H7 (cell line): ENCODE measurements at regions not wholly inside any gene's neighbourhood (a gene's known extent, or its start where the extent isn't known, plus 50 kb on each side); places are given as distances from the start of the nearest gene placed in this dataset.

ENCODE experiments used
- DNase-seq: peaks from one replicate; pipeline ENCODE4 v3.0.0; 2012
- H3K27me3 ChIP-seq: 2 replicates; pipeline ENCODE4 v1.6.0; 2011; ENCODE audit warnings: mild to moderate bottlenecking, low read length; ENCODE audit not compliant: control insufficient read depth, insufficient read depth
- H3K36me3 ChIP-seq: replicated peaks from 2 replicates; pipeline ENCODE4 v1.5.1; 2011; ENCODE audit warnings: low read length; ENCODE audit not compliant: control insufficient read depth, insufficient read depth
- H3K4me3 ChIP-seq: 2 replicates; pipeline ENCODE4 v1.5.1; 2011; ENCODE audit warnings: low read depth, mild to moderate bottlenecking, control low read depth, low read length, moderate library complexity; ENCODE audit not compliant: insufficient read depth

- no peak for DNase-seq
- no peaks in the 10 kb centered on the region for H3K36me3 ChIP-seq
- H3K4me3 ChIP-seq: no peak overlapping the region
- no peaks in the 10 kb centered on the region for H3K27me3 ChIP-seq
Observed at GRCh38 chr7:9939176-9939575, 1034.5 kb upstream of the PHF14 start.

- no peaks in the 10 kb centered on the region for H3K27me3 ChIP-seq
- H3K36me3 ChIP-seq: no peaks in the 10 kb centered on the region
- H3K4me3 ChIP-seq: no peak overlapping the region
- DNase-seq: no peak
Observed at GRCh38 chr7:9945131-9945530, 1028.5 kb upstream of the PHF14 start.

- H3K36me3 ChIP-seq: no peaks in the 10 kb centered on the region
- DNase-seq: no peak
- H3K27me3 ChIP-seq: no peaks in the 10 kb centered on the region
- no peak overlapping the region for H3K4me3 ChIP-seq
Observed at GRCh38 chr7:9945857-9946256, 1027.8 kb upstream of the PHF14 start.

GRCh38 chr7:9955138-9955537 is 1018.5 kb upstream of the PHF14 start:
- Histone ChIP-seq H3K36me3 (no peaks in the 10 kb centered on the region), H3K27me3 (no peaks in the 10 kb centered on the region), H3K4me3 (no peak overlapping the region)
- no peak for DNase-seq

GRCh38 chr7:9958486-9958885 is 1015.2 kb upstream of the PHF14 start:
- no peak for DNase-seq
- H3K4me3 ChIP-seq: no peak overlapping the region
- H3K27me3 ChIP-seq: no peaks in the 10 kb centered on the region
- no peaks in the 10 kb centered on the region for H3K36me3 ChIP-seq

- Histone ChIP-seq H3K27me3 (no peaks in the 10 kb centered on the region), H3K36me3 (no peaks in the 10 kb centered on the region), H3K4me3 (no peak overlapping the region)
- no peak for DNase-seq
Observed at GRCh38 chr7:9960460-9960859, 1013.2 kb upstream of the PHF14 start.

GRCh38 chr7:9961161-9961922 is 1012.3 kb upstream of the PHF14 start:
- no peak for DNase-seq
- Histone ChIP-seq H3K27me3 (no peaks in the 10 kb centered on the region), H3K36me3 (no peaks in the 10 kb centered on the region), H3K4me3 (no peak overlapping the region)

GRCh38 chr7:9962742-9963141 is 1010.9 kb upstream of the PHF14 start:
- no peak overlapping the region for H3K4me3 ChIP-seq
- DNase-seq: no peak
- H3K27me3 ChIP-seq: no peaks in the 10 kb centered on the region
- no peaks in the 10 kb centered on the region for H3K36me3 ChIP-seq

GRCh38 chr7:9978106-9979064 is 995.3 kb upstream of the PHF14 start:
- H3K36me3 ChIP-seq: no peaks in the 10 kb centered on the region
- H3K27me3 ChIP-seq: no peaks in the 10 kb centered on the region
- H3K4me3 ChIP-seq: no peak overlapping the region
- no peak for DNase-seq

GRCh38 chr7:9981742-9982349 is 991.8 kb upstream of the PHF14 start:
- no peak for DNase-seq
- H3K4me3 ChIP-seq: no peak overlapping the region
- H3K27me3 ChIP-seq: no peaks in the 10 kb centered on the region
- no peaks in the 10 kb centered on the region for H3K36me3 ChIP-seq

- Histone ChIP-seq H3K4me3 (no peak overlapping the region), H3K27me3 (no peaks in the 10 kb centered on the region), H3K36me3 (no peaks in the 10 kb centered on the region)
- DNase-seq: no peak
Observed at GRCh38 chr7:9983048-9983447, 990.6 kb upstream of the PHF14 start.

GRCh38 chr7:10015687-10016086 is 958.0 kb upstream of the PHF14 start:
- no peak for DNase-seq
- no peak overlapping the region for H3K4me3 ChIP-seq
- H3K27me3 ChIP-seq: no peaks in the 10 kb centered on the region
- no peaks in the 10 kb centered on the region for H3K36me3 ChIP-seq

GRCh38 chr7:10022480-10022879 is 951.2 kb upstream of the PHF14 start:
- DNase-seq: no peak
- no peaks in the 10 kb centered on the region for H3K36me3 ChIP-seq
- H3K4me3 ChIP-seq: no peak overlapping the region
- no peaks in the 10 kb centered on the region for H3K27me3 ChIP-seq

GRCh38 chr7:10022957-10023356 is 950.7 kb upstream of the PHF14 start:
- Histone ChIP-seq H3K36me3 (no peaks in the 10 kb centered on the region), H3K4me3 (no peak overlapping the region), H3K27me3 (no peaks in the 10 kb centered on the region)
- peak; percentile 3 for DNase-seq
